HUDEP-2 (cell line): ENCODE measurements at regions not wholly inside any gene's neighbourhood (a gene's known extent, or its start where the extent isn't known, plus 50 kb on each side); places are given as distances from the start of the nearest gene placed in this dataset.

Experiments
- DNase-seq, 76 experiments: peaks; one replicate each; lab custom pipeline; 2025; ENCODE audit not compliant: unreplicated experiment in 76 of 76; lab: John Stamatoyannopoulos, UW

DNA sequence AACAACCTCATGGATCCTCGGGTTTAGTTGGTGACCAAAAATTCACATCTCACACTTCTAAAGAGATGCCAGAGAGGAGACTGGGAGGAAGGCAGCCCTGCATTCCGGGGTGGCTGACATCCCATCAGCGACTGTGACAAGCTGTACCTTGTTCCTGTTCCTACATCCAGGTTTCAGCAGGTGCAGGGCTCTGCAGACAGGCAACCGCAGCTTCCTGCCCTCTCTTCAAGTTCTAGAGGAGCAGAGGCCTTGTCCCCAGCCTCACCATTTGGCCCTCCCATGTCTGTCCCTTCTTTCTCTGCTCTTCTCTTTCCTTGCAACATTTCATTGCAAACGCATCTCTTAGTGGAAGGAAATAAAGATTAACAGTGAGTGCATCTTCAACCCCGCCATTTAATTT is 454.6 kb downstream of the IRX1 start:
- no peak for DNase-seq

GRCh38 chr5:4053136-4053535 is 457.5 kb downstream of the IRX1 start:
- DNase-seq = no peak

DNA sequence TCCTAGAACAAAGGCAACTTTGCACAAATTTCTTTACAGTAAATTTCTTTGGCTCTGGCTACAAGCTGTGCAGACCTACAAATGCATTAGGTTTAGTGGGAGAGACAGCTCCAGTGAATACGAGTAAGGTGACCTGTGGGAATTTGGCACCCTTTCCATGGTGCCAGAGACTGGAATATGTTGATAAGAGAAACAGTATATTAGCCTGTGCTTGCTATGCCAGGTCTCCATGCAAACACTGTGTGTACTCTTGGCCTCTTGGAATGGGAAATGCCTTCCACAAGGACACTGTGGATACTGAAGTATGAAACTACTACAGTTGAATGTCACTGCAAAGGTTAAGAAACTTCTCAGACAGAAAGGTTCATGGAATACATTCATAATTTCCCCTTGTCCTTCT is 458.5 kb downstream of the IRX1 start:
- DNase-seq = no peak

- no peak for DNase-seq
Observed at GRCh38 chr5:4058899-4059298, 463.3 kb downstream of the IRX1 start.

DNA sequence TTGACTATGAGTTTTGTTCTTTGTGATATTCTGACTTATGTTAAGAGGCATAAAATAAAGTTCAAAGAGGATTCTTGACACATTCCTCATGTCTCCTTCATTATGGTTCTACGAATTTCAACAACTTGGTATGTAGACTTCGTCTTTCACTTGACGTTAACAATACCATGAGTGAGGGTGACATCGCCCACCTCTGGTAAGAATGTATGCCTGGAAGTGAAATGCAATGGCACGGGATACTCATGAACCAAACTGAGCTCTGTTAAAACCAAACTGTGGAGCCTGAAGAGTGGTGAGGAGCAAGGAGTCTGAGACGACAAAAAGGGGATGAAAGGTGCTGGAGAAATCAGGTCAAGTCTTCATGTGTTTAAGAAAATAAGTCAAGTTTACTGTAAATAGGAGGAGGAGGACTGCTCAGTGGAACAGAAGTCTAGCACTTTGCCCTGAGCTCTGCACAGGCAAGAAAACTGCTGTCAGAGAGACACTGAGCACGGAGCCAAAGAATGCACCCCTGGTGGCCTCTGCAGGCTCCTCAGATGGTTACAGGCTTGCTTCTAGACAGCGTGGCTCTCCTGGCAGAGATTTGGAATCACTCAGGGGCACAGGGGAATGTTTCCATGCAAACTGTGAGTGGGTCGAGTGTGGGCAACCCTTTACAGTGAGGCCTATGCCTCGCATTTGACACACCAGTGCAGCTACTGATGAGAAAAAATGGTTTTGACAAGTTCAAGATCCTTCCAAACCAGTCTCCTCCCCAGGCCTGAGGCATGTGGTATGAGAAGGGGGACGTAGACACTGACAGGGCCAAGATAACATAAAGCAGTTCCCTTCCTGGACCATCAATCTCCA is 470.1 kb downstream of the IRX1 start:
- no peak for DNase-seq

DNA sequence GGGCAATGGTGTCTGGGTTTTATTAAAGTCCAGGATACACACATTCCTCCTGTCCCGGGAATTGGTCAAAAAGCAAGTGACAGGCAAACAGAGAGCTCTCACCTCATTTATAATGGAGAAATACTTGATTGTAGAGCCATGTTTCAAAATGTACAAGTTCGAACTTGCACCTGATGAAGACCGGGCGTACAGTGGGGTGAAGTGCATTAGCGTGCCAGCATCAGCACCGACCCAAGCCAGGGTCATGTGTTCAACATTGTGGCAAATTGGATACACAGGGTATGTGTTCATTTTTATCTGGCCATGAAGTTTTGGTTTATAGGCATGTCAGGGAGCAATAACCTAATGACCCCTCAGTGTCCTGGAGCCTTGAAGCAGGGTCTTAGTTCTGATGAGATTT is 472.5 kb downstream of the IRX1 start:
- DNase-seq = no peak

DNA sequence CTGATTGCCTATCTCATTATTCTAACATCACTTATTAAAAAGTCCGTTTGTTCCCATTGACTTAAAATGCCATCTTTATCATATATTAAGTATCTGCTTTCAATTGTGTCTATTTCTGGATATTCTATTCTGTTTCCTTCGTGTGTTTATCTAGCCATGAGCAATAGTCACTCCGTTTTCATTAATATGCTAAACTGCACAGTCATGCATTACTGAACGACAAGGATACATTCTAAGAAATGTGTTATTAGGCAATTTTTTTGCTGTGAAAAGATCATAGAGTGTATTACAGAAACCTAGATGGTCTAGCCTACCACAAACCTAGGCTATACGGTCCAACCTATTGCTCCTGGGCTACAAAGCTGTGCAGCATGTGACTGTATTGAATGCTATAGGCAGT is 482.9 kb downstream of the IRX1 start:
- no peak for DNase-seq

GRCh38 chr5:4079831-4080230 is 484.2 kb downstream of the IRX1 start:
- DNase-seq = no peak

- no peak for DNase-seq
Observed at GRCh38 chr5:4080370-4080769, 484.7 kb downstream of the IRX1 start.

DNA sequence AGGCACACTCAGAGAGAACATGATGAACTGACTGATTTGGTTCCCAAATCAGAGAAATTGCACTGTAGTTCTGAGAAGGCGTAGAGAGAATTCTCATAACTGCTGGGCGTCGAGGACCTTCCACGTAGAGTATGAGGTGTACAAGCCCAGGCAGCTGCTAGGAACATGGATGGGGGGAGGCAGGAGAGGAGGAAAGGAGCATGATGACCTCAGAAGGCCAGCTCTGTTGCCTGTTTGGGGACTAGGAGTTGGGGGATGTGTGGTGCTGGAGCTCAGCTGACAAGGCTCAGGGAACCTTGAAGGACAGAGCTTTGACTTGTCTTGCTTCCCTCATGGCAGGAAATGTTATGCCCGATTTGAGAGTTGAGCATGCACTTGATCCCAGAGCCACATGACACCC is 485.4 kb downstream of the IRX1 start:
- no peak for DNase-seq

DNA sequence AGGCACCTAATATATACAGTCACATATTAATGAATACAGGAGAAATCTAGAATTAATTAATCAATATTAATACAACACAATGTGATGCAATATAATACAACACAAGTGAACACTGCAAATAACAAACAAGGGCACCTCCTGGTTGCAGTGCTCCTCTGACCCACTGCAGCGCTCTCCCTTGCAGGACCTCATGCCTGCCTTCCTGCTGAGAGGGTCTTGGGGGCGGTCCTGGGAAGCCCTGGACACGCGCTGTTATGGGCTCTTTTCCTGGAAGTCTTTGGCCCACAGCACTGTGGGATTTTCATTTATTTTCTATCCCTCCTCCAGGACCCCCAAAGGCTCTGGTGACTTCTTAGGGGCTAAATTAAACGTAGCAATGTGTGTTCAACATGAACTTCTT is 485.8 kb downstream of the IRX1 start:
- no peak for DNase-seq

DNA sequence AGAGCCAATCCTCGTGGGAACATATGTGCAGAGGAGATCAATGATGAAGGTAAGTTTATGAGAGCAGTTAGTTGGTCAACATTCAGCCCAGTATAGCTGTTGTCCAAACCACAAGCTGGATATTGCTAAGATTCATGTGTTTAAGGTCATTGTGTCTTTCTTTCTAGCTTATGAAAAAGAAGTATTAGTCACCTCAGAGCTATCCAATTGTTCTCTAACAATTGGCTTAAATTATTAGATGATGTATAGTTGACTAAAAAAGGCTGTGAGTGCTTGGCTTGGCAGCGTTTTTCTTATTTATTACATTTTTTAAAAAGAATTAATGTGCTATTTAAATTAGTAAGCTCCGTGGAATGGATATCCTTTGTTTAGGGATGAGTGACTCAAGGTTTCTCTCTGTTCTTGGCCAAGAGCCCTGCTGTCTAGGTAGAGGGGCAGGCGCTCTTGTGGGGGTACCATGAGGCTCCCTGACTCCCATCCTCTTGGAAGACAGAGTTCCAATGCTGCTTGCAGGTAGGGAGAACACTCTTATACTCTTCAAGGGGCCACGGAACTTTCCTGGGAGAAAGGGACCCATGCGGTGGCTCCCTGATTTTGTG is 487.4 kb downstream of the IRX1 start:
- no peak for DNase-seq

- DNase-seq = no peak
Observed at GRCh38 chr5:4083591-4084337, 488.1 kb downstream of the IRX1 start.

- no peak for DNase-seq
Observed at GRCh38 chr5:4086081-4086480, 490.4 kb downstream of the IRX1 start.

- DNase-seq = no peak
Observed at GRCh38 chr5:4087110-4087509, 491.5 kb downstream of the IRX1 start.

GRCh38 chr5:4089087-4089486 is 493.5 kb downstream of the IRX1 start:
- DNase-seq = no peak

- no peak for DNase-seq
Observed at GRCh38 chr5:4093236-4093635, 497.6 kb downstream of the IRX1 start.

DNA sequence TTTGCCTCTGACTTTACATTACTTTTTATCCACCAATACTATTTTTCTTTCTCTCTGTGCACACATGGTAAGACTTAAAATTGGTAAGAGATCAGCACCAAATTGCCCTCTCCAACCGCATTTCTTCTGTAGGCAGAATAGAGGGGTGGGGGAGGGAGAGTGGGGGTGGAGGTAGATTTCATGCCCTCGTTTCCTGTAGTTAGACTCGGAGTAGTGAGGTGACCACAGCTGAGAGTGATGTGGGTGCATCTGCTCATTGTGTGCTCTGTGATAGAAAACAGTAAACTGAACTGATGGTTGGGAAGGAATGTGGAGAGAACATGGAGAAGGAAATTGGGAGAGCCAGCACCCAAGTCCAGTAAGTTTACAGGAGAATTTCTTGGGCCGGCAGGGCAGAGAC is 498.3 kb downstream of the IRX1 start:
- no peak for DNase-seq

DNA sequence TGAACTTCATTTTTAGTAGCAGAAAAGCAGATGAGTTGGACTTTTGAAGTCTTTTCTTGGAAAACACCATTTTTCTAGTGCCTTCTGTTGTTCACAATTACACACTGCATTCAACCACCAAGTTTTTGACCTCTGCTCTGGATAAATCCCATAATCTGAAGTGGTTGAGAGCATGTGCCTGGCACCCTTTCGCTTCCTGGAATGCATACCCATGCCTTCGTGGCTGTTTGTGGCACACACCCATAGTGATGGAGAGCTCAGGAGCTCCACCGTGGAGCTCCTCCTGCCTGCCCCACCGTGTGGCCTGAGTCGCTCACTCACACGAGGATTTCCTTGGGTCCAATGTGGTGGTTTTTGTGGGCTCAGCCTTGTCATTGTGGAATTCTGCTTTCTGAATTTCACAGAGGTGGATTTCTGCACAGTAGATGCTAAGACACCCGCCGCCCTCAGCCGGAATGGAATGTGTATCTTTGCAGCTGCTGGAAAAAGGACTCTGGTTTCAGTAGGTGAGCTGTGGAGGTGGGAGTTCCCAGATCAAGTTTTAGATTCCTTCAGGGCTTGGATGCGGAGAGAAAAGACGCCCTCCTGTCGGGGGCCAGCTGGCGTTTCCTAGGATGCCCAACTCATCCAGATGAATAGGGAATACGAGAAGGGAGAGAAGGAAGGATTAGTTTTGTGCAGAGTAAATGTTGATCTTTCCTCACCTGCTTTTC is 500.4 kb downstream of the IRX1 start:
- DNase-seq = no peak

DNA sequence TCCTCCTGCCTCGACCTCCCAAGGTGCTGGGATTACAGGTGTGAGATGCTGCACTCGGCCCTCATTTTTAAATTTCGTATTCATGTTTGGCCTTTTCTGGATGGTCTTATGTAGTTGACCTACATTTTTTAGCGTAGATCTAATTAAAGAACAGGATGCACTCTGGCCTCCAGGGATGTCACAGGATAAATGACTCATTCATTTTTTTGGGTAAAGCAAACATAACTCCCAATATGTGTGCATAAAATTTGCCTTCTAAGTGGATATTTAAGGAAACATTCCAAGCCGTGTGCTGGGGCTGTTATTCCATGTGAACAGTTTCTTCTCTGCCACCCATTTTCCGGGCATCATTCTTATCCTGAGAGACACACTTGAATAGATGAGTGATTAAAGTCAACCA is 501.6 kb downstream of the IRX1 start:
- no peak for DNase-seq

- DNase-seq = no peak
Observed at GRCh38 chr5:4098226-4098625, 502.6 kb downstream of the IRX1 start.
